NCI-H1694 treated with DMSO at 0.1 percent for 48 hours (cell line): ENCODE measurements at regions not wholly inside any gene's neighbourhood (a gene's known extent, or its start where the extent isn't known, plus 50 kb on each side); places are given as distances from the start of the nearest gene placed in this dataset.
A peak's percentile ranks its signal among the peaks of the same experiment; 100 is the strongest.

ENCODE experiments used
- DNase-seq: peaks from one replicate; lab custom pipeline; 2025; lab: John Stamatoyannopoulos, UW

DNA sequence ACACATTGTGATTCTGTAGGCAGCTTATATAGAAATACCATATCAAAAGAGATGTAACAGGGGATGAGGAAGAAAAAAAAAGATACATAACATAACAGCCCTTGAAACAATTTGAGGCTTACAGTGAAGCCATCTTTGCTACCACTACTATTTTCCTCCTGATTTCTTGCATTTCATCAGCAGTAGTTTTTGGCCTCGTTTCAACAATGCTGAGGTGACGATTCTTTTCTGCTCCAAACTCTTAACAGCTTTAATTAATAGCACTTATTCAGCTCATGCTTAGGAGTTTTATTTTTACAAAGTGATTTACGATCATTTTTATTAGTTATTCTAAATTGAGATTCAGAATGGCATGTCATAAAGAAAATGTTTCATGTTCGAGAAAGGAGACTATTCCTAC lies 163.2 kb downstream of the DCK start:
- DNase-seq, result no peak

GRCh38 chr4:71162386-71162785 lies 168.9 kb downstream of the DCK start:
- no peak for DNase-seq

- no peak for DNase-seq
Measured at GRCh38 chr4:71163317-71163716, 169.9 kb downstream of the DCK start.

- DNase-seq, result no peak
Measured at GRCh38 chr4:71167083-71167482, 171.7 kb upstream of the SLC4A4 start.

DNA sequence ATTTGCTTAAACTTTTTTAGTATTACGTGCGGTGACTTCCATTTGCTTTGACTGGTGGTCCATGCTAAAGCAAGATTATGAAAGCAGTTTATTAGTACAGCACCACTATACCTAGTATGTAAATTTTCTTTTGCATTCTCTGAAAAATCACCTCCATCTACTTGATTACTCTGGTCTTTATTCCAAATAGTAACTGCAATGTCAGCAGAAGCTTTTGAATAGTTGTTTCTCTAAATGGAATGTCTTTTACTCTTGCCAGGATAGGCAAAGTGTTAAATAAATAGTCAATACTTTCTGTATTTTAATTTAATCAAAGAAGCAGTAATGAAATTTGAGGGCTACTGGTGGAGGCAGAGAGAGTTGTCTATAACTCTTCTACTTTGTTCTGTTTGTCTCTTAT lies 167.2 kb upstream of the SLC4A4 start:
- DNase-seq, result no peak

DNA sequence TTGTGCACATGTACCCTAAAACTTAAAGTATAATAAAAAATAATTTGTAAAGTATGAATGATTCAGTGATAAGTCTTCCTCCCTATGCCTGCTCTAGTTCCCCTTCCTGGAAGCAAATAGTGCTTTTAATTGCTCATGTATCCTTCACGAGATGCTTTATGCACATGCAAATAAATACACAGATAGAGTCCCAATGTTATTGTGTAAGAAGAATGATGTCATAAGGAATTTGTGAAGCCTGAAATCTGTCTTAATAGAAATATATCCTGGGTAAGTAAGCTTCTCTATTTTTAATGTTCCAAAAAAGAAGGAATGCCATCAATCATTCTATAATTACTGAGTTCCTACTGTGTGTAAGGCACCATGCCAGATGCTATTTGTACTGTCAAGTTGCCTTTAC lies 157.5 kb upstream of the SLC4A4 start:
- DNase-seq, result no peak

DNA sequence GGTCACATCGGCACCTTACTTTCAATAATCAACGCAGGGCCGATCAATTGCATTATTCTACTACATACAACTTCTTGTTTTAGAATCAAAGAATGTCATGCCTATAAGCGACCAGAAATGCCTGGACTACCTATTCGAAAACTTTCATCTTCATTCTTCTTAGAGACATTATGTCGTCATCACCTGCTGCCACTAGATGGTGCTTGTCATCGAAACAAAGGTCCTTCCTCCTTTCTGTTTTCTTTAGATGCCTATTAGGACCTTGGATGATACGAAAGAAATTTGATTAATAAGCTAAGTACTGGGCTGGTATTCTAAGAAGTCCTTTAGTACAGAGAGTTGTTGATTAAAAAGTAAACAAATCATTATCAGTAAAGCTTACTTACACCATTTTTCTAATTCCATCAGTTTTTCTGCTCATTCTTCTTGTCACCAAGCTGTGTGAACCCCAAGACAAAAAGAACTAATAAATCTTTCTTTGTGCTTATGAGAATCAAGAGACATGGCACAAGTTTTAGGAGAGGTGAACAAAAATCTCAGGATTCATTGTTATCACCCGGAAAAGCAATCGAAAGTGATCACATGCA lies 154.5 kb upstream of the SLC4A4 start:
- DNase-seq, result peak; percentile 38

DNA sequence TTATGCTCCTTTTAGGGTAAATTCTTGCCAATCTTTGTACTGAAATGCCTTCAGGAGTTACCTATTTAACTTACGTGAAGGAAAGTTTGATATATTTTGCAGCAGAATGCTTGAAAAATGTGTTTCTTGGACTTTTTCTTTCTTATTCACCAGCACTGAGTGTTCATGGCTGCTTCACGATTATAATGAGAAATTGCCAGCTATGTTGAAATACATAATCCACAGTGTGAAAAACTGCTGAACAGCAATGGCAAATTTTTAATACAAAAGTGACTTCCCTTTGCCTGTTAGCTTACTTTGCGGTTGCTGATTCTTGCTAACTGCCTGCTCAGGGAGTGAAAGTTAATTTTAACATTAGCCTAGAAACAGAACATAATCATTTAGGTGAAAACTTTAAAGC lies 153.8 kb upstream of the SLC4A4 start:
- no peak for DNase-seq

DNA sequence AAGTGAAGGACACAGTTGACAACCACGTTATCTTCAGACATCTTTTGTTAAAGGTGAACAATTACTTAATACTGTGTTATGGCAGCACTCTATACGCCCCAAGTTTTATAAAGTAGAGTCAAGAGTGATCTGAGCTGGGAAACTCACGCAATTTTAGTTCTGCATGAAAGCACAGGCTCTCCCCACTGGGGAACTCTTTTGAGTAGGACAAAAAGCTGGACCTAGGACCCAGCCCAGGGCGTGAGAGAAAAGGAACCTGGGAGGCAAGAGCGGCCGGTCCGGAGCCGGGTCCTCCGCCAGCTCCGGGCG lies 152.6 kb upstream of the SLC4A4 start:
- no peak for DNase-seq

DNA sequence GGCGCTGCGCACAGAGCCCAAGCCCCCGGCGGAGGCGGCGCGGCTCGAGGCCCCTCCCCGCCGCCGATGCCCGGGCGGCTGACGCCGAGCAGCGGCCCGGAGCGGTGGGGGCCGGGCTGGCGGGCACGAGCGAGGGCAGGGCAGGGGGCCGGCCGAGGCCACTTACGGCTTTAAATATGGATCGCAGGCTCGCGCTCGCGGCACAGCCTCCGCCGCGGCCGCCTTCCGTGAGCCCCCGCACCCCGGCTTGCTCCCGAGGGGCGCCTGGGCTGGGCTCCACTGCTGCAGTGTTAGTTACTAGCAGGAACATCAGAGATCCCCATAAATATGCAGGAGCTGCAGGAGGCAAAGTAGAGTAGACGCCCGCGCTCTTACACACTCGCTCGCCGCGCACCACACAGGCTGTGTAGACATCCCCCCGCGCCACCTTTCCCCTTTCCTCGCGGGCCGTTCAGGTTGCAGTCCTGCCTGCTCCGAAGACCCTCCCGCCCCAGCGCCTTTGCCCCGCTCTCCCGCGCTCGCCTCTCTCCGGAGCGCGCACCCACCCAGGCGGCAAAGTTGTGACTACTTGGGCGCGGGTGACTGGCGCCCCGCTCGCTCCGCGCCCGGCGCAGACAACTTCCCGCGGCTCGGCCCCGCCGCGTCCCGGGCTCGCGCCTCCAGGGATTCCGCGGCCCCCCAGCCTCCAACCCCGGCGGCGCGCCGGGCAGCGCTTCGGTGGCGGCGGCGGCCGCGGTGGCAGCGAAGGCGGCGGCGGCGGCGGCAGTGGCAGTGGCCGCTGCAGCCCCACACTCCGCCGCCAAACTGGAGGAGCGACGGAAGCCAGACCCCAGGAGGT lies 152.0 kb upstream of the SLC4A4 start:
- DNase-seq, result peak; percentile 43

DNA sequence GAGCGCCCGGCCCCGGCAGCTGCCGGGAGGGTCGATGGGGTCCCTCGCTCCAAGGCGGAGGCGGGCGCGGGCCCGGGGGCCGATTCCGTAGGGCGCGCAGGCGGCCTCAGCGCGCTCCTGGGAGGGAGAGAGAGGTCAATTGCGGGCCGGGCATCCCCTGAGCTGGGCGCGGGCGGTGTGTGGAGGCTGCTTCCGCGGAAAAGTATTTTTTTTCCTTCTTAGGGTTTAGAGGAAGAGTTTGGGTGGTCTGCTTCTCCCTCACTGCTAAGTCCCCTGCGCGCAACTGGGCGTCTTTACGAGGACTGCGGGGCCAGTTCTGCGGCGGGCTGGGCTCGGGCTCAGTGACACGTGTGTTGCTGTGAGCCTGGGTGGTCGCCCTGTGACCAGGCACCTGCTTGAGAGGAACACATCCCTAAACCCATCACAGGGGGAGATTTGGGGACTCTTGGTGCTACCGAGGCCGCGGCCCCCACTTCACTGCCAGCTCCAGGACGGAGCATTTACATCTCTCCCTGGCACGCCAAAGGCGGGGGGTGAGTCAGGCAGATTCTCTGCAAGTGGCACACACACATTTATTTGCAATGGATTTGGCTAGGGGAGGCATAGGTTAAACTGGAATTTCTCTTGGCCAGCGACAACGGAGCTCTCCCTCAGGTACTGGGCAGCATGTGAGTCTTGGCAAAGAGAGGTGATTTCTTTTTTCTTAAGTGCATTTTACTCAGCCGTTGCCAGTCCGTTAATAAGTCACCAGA lies 151.2 kb upstream of the SLC4A4 start:
- DNase-seq, result no peak

DNA sequence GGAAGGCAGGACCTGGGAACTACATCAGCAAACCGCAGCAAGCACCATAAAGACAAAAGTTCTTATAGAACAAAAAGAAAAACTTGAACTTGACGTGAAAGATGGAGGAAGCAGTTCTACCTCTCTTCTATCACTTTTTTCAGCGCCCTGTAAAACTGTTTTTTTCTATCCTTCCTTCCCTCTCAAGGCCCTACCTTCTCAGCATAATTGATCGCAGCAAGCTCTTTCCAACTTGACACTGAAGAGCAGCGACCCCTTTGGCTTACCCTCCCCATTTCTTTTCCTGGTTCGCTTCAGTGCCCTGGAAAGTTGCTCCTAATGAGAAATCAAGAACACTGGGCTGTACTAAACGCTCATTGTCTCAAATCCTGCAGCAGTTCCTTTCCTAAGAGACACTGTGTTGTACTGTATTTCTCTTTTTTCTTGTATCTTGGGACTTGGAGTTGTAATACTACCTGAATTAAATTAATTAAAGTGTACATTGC lies 150.6 kb upstream of the SLC4A4 start:
- no peak for DNase-seq

- DNase-seq, result no peak
Measured at GRCh38 chr4:71188951-71189350, 149.9 kb upstream of the SLC4A4 start.

DNA sequence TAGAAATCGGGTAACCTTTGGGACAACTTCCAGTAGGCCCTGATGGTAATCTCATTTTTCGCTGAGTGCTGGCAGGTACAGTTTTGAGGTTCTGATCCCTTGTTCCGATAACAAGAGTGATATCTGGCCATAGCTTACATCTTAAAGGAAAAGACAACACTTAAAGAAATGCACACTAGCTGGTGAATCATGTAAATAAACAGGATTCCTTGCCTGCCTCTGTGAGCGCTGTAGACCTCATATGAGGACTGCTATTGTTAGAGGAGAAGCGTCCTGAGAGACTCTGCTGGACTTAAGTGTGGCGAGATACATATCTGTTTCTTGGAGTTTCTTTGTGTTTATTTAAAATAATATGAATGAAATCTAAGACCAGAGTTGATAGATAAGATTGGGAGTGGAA lies 149.3 kb upstream of the SLC4A4 start:
- DNase-seq, result no peak

- DNase-seq, result no peak
Measured at GRCh38 chr4:71194454-71194853, 144.4 kb upstream of the SLC4A4 start.

DNA sequence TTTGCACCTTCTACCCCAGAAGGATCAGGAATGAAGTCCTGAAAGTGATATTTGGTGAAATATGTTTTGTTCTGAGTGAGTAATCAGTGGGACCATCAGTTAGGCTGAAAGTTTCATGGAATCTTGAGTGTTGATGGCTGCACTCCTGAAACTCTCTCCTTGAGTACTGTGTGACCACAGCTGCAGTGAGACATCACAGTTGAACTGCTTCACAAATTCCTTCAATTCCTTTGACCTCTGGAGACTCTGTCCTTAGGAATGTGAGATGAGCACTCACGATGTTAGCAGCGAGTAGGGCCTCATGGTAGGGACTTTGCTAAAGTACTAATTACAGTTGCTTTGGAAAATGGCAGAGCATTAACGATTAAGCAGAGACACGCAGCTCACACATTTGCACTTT lies 142.9 kb upstream of the SLC4A4 start:
- no peak for DNase-seq

- no peak for DNase-seq
Measured at GRCh38 chr4:71198958-71199357, 139.9 kb upstream of the SLC4A4 start.

DNA sequence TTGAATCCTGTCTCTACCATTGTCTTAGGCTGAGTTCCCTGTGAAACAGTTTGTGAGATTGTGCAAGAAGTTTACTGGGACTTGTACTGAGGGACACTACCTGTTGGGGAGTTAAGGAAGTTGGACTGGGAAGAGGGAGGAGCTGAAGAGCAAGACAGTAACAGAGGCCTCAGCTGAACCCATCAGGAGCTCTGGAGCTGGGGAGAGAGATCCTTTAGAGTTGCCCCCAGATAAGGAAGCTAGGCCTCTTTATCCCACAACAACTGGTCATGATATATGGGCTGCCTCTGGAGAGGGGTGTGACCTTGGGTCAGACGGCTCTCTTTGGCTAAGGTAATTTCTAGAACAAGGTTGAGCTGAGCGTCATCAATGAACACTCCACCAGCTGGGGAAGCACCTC lies 137.8 kb upstream of the SLC4A4 start:
- DNase-seq, result no peak

GRCh38 chr4:71201817-71202576 lies 136.8 kb upstream of the SLC4A4 start:
- DNase-seq, result no peak

GRCh38 chr4:71202705-71203104 lies 136.1 kb upstream of the SLC4A4 start:
- DNase-seq, result no peak

DNA sequence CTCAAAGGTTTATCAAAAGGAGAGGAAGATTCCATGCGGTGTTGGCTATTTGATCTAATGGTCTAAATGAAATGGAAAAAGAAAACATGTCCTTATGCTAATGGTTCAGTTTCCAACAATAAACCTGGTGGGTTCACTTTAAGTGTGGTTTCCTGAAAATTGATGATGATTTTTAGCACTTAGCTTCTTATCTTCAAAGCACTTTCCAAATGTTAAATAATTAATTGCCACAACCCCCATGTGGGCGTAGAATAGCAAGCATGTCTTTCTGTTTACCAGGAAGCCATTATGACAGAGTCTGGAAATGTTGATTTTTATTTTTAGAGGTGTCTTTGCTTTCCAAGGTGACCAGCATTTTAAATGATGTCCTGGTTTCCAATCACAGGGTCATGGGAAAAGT lies 134.8 kb upstream of the SLC4A4 start:
- DNase-seq, result no peak

GRCh38 chr4:71206763-71207162 lies 132.1 kb upstream of the SLC4A4 start:
- no peak for DNase-seq
